ENCODE measurements at regions not wholly inside any gene's neighbourhood (a gene's known extent, or its start where the extent isn't known, plus 50 kb on each side); places are given as distances from the start of the nearest gene placed in this dataset.

DNA sequence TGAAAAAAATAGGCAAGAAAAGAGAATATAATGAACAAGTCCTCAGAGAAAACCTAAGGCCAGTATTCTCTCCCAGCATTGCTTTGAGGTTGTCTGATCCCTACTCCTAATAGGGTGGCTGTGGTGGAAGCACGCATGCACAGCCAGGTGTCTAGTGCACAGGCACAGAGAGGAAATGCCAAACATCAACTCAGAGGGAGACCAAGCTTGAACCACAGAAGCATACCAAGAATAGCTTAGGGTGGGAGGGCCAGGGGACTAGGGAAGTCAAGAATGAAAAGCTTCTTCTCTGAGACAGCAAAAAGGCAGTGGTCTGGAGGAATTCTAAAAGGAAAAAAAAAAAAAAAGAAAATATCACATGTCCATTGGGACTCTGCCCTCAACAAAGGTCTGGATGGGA is 244.1 kb upstream of the API5 start:
- H3K4me3 ChIP-seq: no peak overlapping the region
- intact Hi-C loops (cut with DNase I; ENCODE audit: low total_unique reads): no loop called here
- no peak for TF ChIP-seq POLR2A (IDR thresholded peaks at IDR 0.05)
- TF ChIP-seq, protein P1, sequence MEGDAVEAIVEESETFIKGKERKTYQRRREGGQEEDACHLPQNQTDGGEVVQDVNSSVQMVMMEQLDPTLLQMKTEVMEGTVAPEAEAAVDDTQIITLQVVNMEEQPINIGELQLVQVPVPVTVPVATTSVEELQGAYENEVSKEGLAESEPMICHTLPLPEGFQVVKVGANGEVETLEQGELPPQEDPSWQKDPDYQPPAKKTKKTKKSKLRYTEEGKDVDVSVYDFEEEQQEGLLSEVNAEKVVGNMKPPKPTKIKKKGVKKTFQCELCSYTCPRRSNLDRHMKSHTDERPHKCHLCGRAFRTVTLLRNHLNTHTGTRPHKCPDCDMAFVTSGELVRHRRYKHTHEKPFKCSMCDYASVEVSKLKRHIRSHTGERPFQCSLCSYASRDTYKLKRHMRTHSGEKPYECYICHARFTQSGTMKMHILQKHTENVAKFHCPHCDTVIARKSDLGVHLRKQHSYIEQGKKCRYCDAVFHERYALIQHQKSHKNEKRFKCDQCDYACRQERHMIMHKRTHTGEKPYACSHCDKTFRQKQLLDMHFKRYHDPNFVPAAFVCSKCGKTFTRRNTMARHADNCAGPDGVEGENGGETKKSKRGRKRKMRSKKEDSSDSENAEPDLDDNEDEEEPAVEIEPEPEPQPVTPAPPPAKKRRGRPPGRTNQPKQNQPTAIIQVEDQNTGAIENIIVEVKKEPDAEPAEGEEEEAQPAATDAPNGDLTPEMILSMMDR (IDR thresholded peaks at IDR 0.05): no peak
- TF ChIP-seq POLR2AphosphoS5 (IDR thresholded peaks at IDR 0.05): no peak
- H3K9me3 ChIP-seq: no peaks in the 10 kb centered on the region
- H3K27me3 ChIP-seq: no peaks in the 10 kb centered on the region
- no peaks in the 10 kb centered on the region for H3K36me3 ChIP-seq
- no peak for DNase-seq (ENCODE audit: low spot score in 2 of 2)
- H3K27ac ChIP-seq: no peak overlapping the region
- H3K4me1 ChIP-seq: no peaks in the 10 kb centered on the region

DNA sequence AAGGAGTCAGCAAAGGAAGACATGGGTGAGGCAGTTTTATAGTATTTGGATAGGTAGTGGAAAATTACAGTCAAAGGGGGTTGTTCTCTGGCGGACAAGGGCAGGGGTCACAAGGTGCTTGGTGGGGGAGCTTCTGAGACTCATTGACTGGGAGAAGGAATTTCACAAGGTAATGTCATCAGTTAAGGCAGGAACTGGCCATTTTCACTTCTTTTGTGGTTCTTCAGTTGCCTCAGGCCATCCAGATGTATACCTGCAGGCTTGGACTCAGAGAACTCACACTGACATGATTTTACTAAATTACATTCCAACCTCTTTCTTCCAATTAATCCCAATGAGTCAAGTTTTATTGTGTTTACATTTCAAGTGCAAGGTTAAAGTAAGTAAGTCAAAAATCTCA is 240.5 kb upstream of the API5 start:
- TF ChIP-seq POLR2AphosphoS5 (IDR thresholded peaks at IDR 0.05): no peak
- TF ChIP-seq, protein P1 (IDR thresholded peaks at IDR 0.05): no peak
- no peak for TF ChIP-seq POLR2A (IDR thresholded peaks at IDR 0.05)
- H3K4me3 ChIP-seq: no peak overlapping the region
- no peaks in the 10 kb centered on the region for H3K9me3 ChIP-seq
- H3K27ac ChIP-seq: no peak overlapping the region
- no peaks in the 10 kb centered on the region for H3K27me3 ChIP-seq
- H3K4me1 ChIP-seq: no peaks in the 10 kb centered on the region
- DNase-seq (ENCODE audit: low spot score in 2 of 2): no peak
- intact Hi-C loops (cut with DNase I; ENCODE audit: low total_unique reads): no loop called here
- H3K36me3 ChIP-seq: no peaks in the 10 kb centered on the region

DNA sequence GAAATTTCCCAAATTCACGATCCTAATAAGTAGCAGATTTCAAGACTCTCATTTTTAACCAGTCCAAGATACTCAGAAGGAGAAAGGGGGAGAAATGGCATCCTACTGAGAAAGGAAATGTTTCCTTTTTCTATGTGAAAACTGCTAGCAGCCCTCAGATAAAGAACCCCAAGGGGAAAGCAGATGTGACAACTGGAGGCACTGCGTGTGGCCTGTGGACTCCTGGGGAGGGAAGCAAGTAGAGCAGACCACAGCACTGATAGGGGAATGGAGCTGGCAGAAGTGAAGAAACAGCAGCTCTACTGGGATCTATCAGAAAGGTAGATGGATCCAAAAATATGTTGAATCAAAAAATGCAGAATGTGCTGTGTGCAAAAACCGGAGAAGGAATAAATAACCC is 239.7 kb upstream of the API5 start:
- no peaks in the 10 kb centered on the region for H3K9me3 ChIP-seq
- DNase-seq (ENCODE audit: low spot score in 2 of 2): no peak
- H3K4me3 ChIP-seq: no peak overlapping the region
- H3K36me3 ChIP-seq: no peaks in the 10 kb centered on the region
- TF ChIP-seq, protein P1 (IDR thresholded peaks at IDR 0.05): no peak
- TF ChIP-seq POLR2A (IDR thresholded peaks at IDR 0.05): no peak
- TF ChIP-seq POLR2AphosphoS5 (IDR thresholded peaks at IDR 0.05): no peak
- H3K27me3 ChIP-seq: no peaks in the 10 kb centered on the region
- H3K4me1 ChIP-seq: no peaks in the 10 kb centered on the region
- H3K27ac ChIP-seq: no peak overlapping the region
- intact Hi-C loops (cut with DNase I; ENCODE audit: low total_unique reads): no loop called here

DNA sequence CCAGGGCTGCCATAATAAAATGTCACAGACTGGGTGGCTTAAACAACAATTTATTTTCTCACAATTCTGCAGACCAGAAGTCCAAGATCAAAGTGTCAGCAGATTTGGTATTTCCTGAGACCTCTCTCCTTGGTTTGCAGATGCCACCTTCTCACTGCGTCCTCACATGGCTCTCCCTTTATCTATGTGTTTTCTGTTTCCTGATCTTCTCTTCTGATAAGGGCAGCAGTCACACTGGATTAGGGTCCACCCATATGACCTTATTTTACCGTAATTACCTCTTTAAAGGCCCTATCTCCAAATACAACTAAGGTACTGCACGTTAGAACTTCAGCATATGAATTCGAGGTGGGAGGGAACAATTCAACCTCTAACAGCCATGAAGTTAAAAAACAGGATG is 238.9 kb upstream of the API5 start:
- TF ChIP-seq POLR2A (IDR thresholded peaks at IDR 0.05): no peak
- TF ChIP-seq, protein P1 (IDR thresholded peaks at IDR 0.05): no peak
- TF ChIP-seq POLR2AphosphoS5 (IDR thresholded peaks at IDR 0.05): no peak
- Histone ChIP-seq H3K27ac (no peak overlapping the region), H3K9me3 (no peaks in the 10 kb centered on the region), H3K4me3 (no peak overlapping the region), H3K27me3 (no peaks in the 10 kb centered on the region), H3K36me3 (no peaks in the 10 kb centered on the region), H3K4me1 (no peaks in the 10 kb centered on the region)
- DNase-seq (ENCODE audit: low spot score in 2 of 2): no peak
- intact Hi-C loops (cut with DNase I; ENCODE audit: low total_unique reads): no loop called here

DNA sequence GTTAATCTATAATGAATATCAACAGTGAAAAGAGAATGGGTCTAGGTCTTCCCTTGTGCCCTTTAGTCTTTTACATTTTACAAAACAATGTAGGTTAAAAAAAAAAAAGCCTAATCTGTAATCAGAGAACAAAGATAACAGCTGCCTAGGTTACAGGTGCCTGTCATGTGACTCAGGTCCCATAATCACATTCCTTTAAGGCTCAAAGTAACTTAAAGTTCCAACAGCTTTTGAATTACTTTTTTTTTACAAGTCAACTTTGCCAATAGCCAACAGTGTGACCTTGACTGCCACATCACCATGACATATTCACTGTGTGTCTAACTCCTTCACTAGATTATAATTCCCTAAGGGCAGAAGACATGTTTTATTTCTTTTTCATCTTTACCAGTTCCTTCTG is 237.0 kb upstream of the API5 start:
- H3K36me3 ChIP-seq: no peaks in the 10 kb centered on the region
- no peak for DNase-seq (ENCODE audit: low spot score in 2 of 2)
- TF ChIP-seq, protein P1 (IDR thresholded peaks at IDR 0.05): no peak
- TF ChIP-seq POLR2AphosphoS5 (IDR thresholded peaks at IDR 0.05): no peak
- TF ChIP-seq POLR2A (IDR thresholded peaks at IDR 0.05): no peak
- H3K9me3 ChIP-seq: no peaks in the 10 kb centered on the region
- no peak overlapping the region for H3K4me3 ChIP-seq
- H3K27me3 ChIP-seq: no peaks in the 10 kb centered on the region
- no peak overlapping the region for H3K27ac ChIP-seq
- intact Hi-C loops (cut with DNase I; ENCODE audit: low total_unique reads): no loop called here
- H3K4me1 ChIP-seq: no peaks in the 10 kb centered on the region
